ENCODE measurements at regions not wholly inside any gene's neighbourhood (a gene's known extent, or its start where the extent isn't known, plus 50 kb on each side); places are given as distances from the start of the nearest gene placed in this dataset.
A peak's percentile ranks its signal among the peaks of the same experiment; 100 is the strongest.

- no peak overlapping the region for H2BK5ac ChIP-seq (ENCODE audit: low read depth, low read length, poor library complexity, severe bottlenecking)
- H4K8ac ChIP-seq (ENCODE audit: low read length): no peak overlapping the region
- H3K4ac ChIP-seq (ENCODE audit: low read depth in 1 of 2, low read length in 2 of 2): no peak overlapping the region
- no peaks in the 10 kb centered on the region for H3K79me1 ChIP-seq (replicated peaks; ENCODE audit: low read length, poor library complexity, severe bottlenecking)
- H3K23ac ChIP-seq (ENCODE audit: low read length in 2 of 2): no peak overlapping the region
- no peak overlapping the region for H2AK5ac ChIP-seq (ENCODE audit: low read length, severe bottlenecking)
- H3K9me3 ChIP-seq (ENCODE audit: control insufficient read depth, low read length): peaks cover 31% of the 10 kb centered on the region
- H3K4me2 ChIP-seq (ENCODE audit: low read length, poor library complexity, severe bottlenecking): no peak overlapping the region
- H4K91ac ChIP-seq (ENCODE audit: low read length): no peak overlapping the region
- H2AFZ ChIP-seq (ENCODE audit: low read depth, low read length): no peak overlapping the region
- peak; percentile 54 for DNase-seq
- H2BK12ac ChIP-seq (ENCODE audit: low read length in 2 of 2): no peak overlapping the region
- no peaks in the 10 kb centered on the region for H3K4me1 ChIP-seq (ENCODE audit: control insufficient read depth, insufficient read depth, low read depth, low read length)
- no peaks in the 10 kb centered on the region for H3K36me3 ChIP-seq (ENCODE audit: control insufficient read depth in 1 of 2, insufficient read depth in 2 of 2, low read depth in 1 of 2, low read length in 2 of 2)
- H2BK120ac ChIP-seq (ENCODE audit: low read depth, low read length): no peak overlapping the region
- no peak overlapping the region for H2BK15ac ChIP-seq (ENCODE audit: low read depth, poor library complexity, severe bottlenecking)
- H3K27me3 ChIP-seq (ENCODE audit: control insufficient read depth in 1 of 2, insufficient read depth in 1 of 2, low read length in 2 of 2): no peaks in the 10 kb centered on the region
- H3K9ac ChIP-seq (ENCODE audit: low read length): no peak overlapping the region
- no peak overlapping the region for H3K27ac ChIP-seq (ENCODE audit: low read length, poor library complexity, severe bottlenecking)
- no peak overlapping the region for H3K14ac ChIP-seq (ENCODE audit: low read length in 2 of 2)
- no peak overlapping the region for H3K4me3 ChIP-seq (ENCODE audit: insufficient read depth in 1 of 2, low read depth in 1 of 2, low read length in 2 of 2)
- H3K18ac ChIP-seq (ENCODE audit: low read depth in 1 of 2, low read length in 2 of 2): no peak overlapping the region
- 20% methylated on average over 1 of the region's 1 CpG for WGBS
Observed at GRCh38 chr3:152071924-152072323, 196.8 kb upstream of the MBNL1 start.

GRCh38 chr3:152073267-152073666, 195.5 kb upstream of the MBNL1 start:
- no peak overlapping the region for H2BK120ac ChIP-seq (ENCODE audit: low read depth, low read length)
- H4K91ac ChIP-seq (ENCODE audit: low read length): no peak overlapping the region
- no peak overlapping the region for H2BK15ac ChIP-seq (ENCODE audit: low read depth, poor library complexity, severe bottlenecking)
- no peak overlapping the region for H3K4ac ChIP-seq (ENCODE audit: low read depth in 1 of 2, low read length in 2 of 2)
- peaks cover 21% of the 10 kb centered on the region for H3K9me3 ChIP-seq (ENCODE audit: control insufficient read depth, low read length)
- H4K8ac ChIP-seq (ENCODE audit: low read length): no peak overlapping the region
- no peak overlapping the region for H3K4me3 ChIP-seq (ENCODE audit: insufficient read depth in 1 of 2, low read depth in 1 of 2, low read length in 2 of 2)
- H3K27ac ChIP-seq (ENCODE audit: low read length, poor library complexity, severe bottlenecking): no peak overlapping the region
- no peak for DNase-seq
- no peak overlapping the region for H2AFZ ChIP-seq (ENCODE audit: low read depth, low read length)
- H2BK12ac ChIP-seq (ENCODE audit: low read length in 2 of 2): no peak overlapping the region
- H3K4me1 ChIP-seq (ENCODE audit: control insufficient read depth, insufficient read depth, low read depth, low read length): no peaks in the 10 kb centered on the region
- 93% methylated on average over 3 of the region's 6 CpGs for WGBS
- no peaks in the 10 kb centered on the region for H3K79me1 ChIP-seq (replicated peaks; ENCODE audit: low read length, poor library complexity, severe bottlenecking)
- H2AK5ac ChIP-seq (ENCODE audit: low read length, severe bottlenecking): no peak overlapping the region
- no peaks in the 10 kb centered on the region for H3K36me3 ChIP-seq (ENCODE audit: control insufficient read depth in 1 of 2, insufficient read depth in 2 of 2, low read depth in 1 of 2, low read length in 2 of 2)
- no peak overlapping the region for H2BK5ac ChIP-seq (ENCODE audit: low read depth, low read length, poor library complexity, severe bottlenecking)
- H3K14ac ChIP-seq (ENCODE audit: low read length in 2 of 2): no peak overlapping the region
- no peak overlapping the region for H3K4me2 ChIP-seq (ENCODE audit: low read length, poor library complexity, severe bottlenecking)
- no peaks in the 10 kb centered on the region for H3K27me3 ChIP-seq (ENCODE audit: control insufficient read depth in 1 of 2, insufficient read depth in 1 of 2, low read length in 2 of 2)
- H3K9ac ChIP-seq (ENCODE audit: low read length): peak overlapping the region; percentile 77
- H3K23ac ChIP-seq (ENCODE audit: low read length in 2 of 2): no peak overlapping the region
- no peak overlapping the region for H3K18ac ChIP-seq (ENCODE audit: low read depth in 1 of 2, low read length in 2 of 2)

GRCh38 chr3:152076148-152076547, 192.6 kb upstream of the MBNL1 start:
- Histone ChIP-seq H2AK5ac (ENCODE audit: low read length, severe bottlenecking) (no peak overlapping the region), H3K23ac (ENCODE audit: low read length in 2 of 2) (no peak overlapping the region), H2BK5ac (ENCODE audit: low read depth, low read length, poor library complexity, severe bottlenecking) (no peak overlapping the region), H3K18ac (ENCODE audit: low read depth in 1 of 2, low read length in 2 of 2) (no peak overlapping the region), H3K4me3 (ENCODE audit: insufficient read depth in 1 of 2, low read depth in 1 of 2, low read length in 2 of 2) (no peak overlapping the region), H2BK15ac (ENCODE audit: low read depth, poor library complexity, severe bottlenecking) (no peak overlapping the region), H3K14ac (ENCODE audit: low read length in 2 of 2) (no peak overlapping the region), H2BK12ac (ENCODE audit: low read length in 2 of 2) (no peak overlapping the region), H3K9ac (ENCODE audit: low read length) (no peak overlapping the region), H4K8ac (ENCODE audit: low read length) (no peak overlapping the region), H3K9me3 (ENCODE audit: control insufficient read depth, low read length) (no peaks in the 10 kb centered on the region), H3K27me3 (ENCODE audit: control insufficient read depth in 1 of 2, insufficient read depth in 1 of 2, low read length in 2 of 2) (no peaks in the 10 kb centered on the region), H3K4me2 (ENCODE audit: low read length, poor library complexity, severe bottlenecking) (no peak overlapping the region), H4K91ac (ENCODE audit: low read length) (no peak overlapping the region), H2BK120ac (ENCODE audit: low read depth, low read length) (no peak overlapping the region), H3K4ac (ENCODE audit: low read depth in 1 of 2, low read length in 2 of 2) (no peak overlapping the region), H3K79me1 (replicated peaks; ENCODE audit: low read length, poor library complexity, severe bottlenecking) (no peaks in the 10 kb centered on the region), H3K4me1 (ENCODE audit: control insufficient read depth, insufficient read depth, low read depth, low read length) (no peaks in the 10 kb centered on the region), H2AFZ (ENCODE audit: low read depth, low read length) (no peak overlapping the region), H3K27ac (ENCODE audit: low read length, poor library complexity, severe bottlenecking) (no peak overlapping the region), H3K36me3 (ENCODE audit: control insufficient read depth in 1 of 2, insufficient read depth in 2 of 2, low read depth in 1 of 2, low read length in 2 of 2) (peaks cover 0 to 4% of the 10 kb centered on the region in 2 experiments)
- 100% methylated on average over 1 of the region's 2 CpGs for WGBS
- DNase-seq: no peak

- 97% methylated on average over 2 of the region's 2 CpGs for WGBS
- no peaks in the 10 kb centered on the region for H3K79me1 ChIP-seq (replicated peaks; ENCODE audit: low read length, poor library complexity, severe bottlenecking)
Observed at GRCh38 chr3:152079980-152080379, 188.7 kb upstream of the MBNL1 start.

More at GRCh38 chr3:152079980-152080379, 188.7 kb upstream of the MBNL1 start:
- H4K91ac ChIP-seq (ENCODE audit: low read length): no peak overlapping the region
- H3K36me3 ChIP-seq (ENCODE audit: control insufficient read depth in 1 of 2, insufficient read depth in 2 of 2, low read depth in 1 of 2, low read length in 2 of 2): peaks cover 0 to 4% of the 10 kb centered on the region in 2 experiments
- H2BK12ac ChIP-seq (ENCODE audit: low read length in 2 of 2): no peak overlapping the region
- H3K4me3 ChIP-seq (ENCODE audit: insufficient read depth in 1 of 2, low read depth in 1 of 2, low read length in 2 of 2): no peak overlapping the region
- no peak overlapping the region for H3K4ac ChIP-seq (ENCODE audit: low read depth in 1 of 2, low read length in 2 of 2)
- H3K4me1 ChIP-seq (ENCODE audit: control insufficient read depth, insufficient read depth, low read depth, low read length): no peaks in the 10 kb centered on the region
- no peak overlapping the region for H2AK5ac ChIP-seq (ENCODE audit: low read length, severe bottlenecking)
- no peak overlapping the region for H3K23ac ChIP-seq (ENCODE audit: low read length in 2 of 2)
- no peak overlapping the region for H3K18ac ChIP-seq (ENCODE audit: low read depth in 1 of 2, low read length in 2 of 2)
- H2AFZ ChIP-seq (ENCODE audit: low read depth, low read length): no peak overlapping the region
- H2BK15ac ChIP-seq (ENCODE audit: low read depth, poor library complexity, severe bottlenecking): no peak overlapping the region
- no peak overlapping the region for H2BK5ac ChIP-seq (ENCODE audit: low read depth, low read length, poor library complexity, severe bottlenecking)
- no peak overlapping the region for H3K4me2 ChIP-seq (ENCODE audit: low read length, poor library complexity, severe bottlenecking)
- H4K8ac ChIP-seq (ENCODE audit: low read length): no peak overlapping the region
- no peak overlapping the region for H3K27ac ChIP-seq (ENCODE audit: low read length, poor library complexity, severe bottlenecking)
- no peak overlapping the region for H2BK120ac ChIP-seq (ENCODE audit: low read depth, low read length)
- no peaks in the 10 kb centered on the region for H3K9me3 ChIP-seq (ENCODE audit: control insufficient read depth, low read length)
- no peaks in the 10 kb centered on the region for H3K27me3 ChIP-seq (ENCODE audit: control insufficient read depth in 1 of 2, insufficient read depth in 1 of 2, low read length in 2 of 2)
- no peak for DNase-seq
- H3K9ac ChIP-seq (ENCODE audit: low read length): no peak overlapping the region
- H3K14ac ChIP-seq (ENCODE audit: low read length in 2 of 2): no peak overlapping the region
